Cardiac muscle cell (in vitro differentiated cells and primary cell): ENCODE measurements at regions not wholly inside any gene's neighbourhood (a gene's known extent, or its start where the extent isn't known, plus 50 kb on each side); places are given as distances from the start of the nearest gene placed in this dataset.

ENCODE experiments used
- DNase-seq, 2 donors: peaks; one replicate each; pipeline versions ENCODE4 v3.0.0 to v3.0.0-alpha.2; 2010 to 2017; ENCODE audit warnings: low read depth in 1 of 2, low spot score in 1 of 2
- H3K27ac ChIP-seq: fragments of 200-600 bp; sonication (generic); 2 replicates; pipeline ENCODE4 v1.5.1; 2016
- H3K27me3 ChIP-seq: fragments of 200-600 bp; sonication (generic); 2 replicates; pipeline ENCODE4 v1.6.0; 2016; ENCODE audit warnings: control low read depth
- H3K36me3 ChIP-seq: fragments of 200-600 bp; sonication (generic); 2 replicates; pipeline ENCODE4 v1.5.1; 2016; ENCODE audit warnings: control low read depth
- H3K4me1 ChIP-seq: fragments of 200-600 bp; sonication (generic); 2 replicates; pipeline ENCODE4 v1.8.1; 2017; ENCODE audit warnings: low read depth, mild to moderate bottlenecking, mixed run types
- H3K4me3 ChIP-seq: fragments of 200-600 bp; sonication (generic); 2 replicates; pipeline ENCODE4 v1.5.1; 2016; ENCODE audit warnings: mild to moderate bottlenecking
- H3K9me3 ChIP-seq: fragments of 200-600 bp; sonication (generic); 2 replicates; pipeline ENCODE4 v1.5.1; 2017; ENCODE audit warnings: low read depth, mild to moderate bottlenecking, control low read depth
- TF ChIP-seq, protein P1 (sequence below): IDR thresholded peaks from 2 replicates; pipeline ENCODE4 v1.5.1; 2012; ENCODE audit warnings: low read depth, mild to moderate bottlenecking, low read length

DNA sequence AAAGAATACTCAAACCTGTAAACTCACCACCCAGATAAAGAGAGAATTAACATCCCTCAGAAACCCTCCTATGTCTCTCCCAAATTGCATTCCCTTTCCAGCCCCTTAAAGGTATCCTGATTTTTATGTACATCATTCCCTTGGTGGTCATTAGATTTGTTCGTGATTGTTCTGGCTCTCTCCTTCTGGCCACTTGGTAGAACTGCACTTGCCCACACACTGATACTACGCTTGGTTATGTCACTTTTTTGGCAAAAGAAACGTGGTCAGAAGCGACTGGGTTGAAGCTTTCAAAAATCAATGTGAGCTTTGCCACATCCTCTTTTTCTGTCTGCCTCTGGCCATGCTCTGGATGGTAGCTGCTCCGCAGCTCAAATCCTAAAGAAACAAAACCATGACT is 76.3 kb downstream of the KRTAP19-8 start:
- no peak for DNase-seq
- H3K27ac ChIP-seq: no peak overlapping the region

GRCh38 chr21:30958741-30959140 is 77.4 kb upstream of the KRTAP11-1 start:
- no peak for DNase-seq
- Histone ChIP-seq H3K4me3 (no peak overlapping the region), H3K27me3 (no peaks in the 10 kb centered on the region), H3K27ac (no peak overlapping the region), H3K9me3 (no peaks in the 10 kb centered on the region), H3K36me3 (no peaks in the 10 kb centered on the region), H3K4me1 (no peaks in the 10 kb centered on the region)
- TF ChIP-seq, protein P1, sequence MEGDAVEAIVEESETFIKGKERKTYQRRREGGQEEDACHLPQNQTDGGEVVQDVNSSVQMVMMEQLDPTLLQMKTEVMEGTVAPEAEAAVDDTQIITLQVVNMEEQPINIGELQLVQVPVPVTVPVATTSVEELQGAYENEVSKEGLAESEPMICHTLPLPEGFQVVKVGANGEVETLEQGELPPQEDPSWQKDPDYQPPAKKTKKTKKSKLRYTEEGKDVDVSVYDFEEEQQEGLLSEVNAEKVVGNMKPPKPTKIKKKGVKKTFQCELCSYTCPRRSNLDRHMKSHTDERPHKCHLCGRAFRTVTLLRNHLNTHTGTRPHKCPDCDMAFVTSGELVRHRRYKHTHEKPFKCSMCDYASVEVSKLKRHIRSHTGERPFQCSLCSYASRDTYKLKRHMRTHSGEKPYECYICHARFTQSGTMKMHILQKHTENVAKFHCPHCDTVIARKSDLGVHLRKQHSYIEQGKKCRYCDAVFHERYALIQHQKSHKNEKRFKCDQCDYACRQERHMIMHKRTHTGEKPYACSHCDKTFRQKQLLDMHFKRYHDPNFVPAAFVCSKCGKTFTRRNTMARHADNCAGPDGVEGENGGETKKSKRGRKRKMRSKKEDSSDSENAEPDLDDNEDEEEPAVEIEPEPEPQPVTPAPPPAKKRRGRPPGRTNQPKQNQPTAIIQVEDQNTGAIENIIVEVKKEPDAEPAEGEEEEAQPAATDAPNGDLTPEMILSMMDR: no peak

More for the DNA sequence above, 76.3 kb downstream of the KRTAP19-8 start:
- TF ChIP-seq, protein P1: no peak
- H3K27me3 ChIP-seq: no peaks in the 10 kb centered on the region
- H3K4me3 ChIP-seq: no peak overlapping the region
- H3K9me3 ChIP-seq: no peaks in the 10 kb centered on the region
- no peaks in the 10 kb centered on the region for H3K4me1 ChIP-seq
- no peaks in the 10 kb centered on the region for H3K36me3 ChIP-seq

DNA sequence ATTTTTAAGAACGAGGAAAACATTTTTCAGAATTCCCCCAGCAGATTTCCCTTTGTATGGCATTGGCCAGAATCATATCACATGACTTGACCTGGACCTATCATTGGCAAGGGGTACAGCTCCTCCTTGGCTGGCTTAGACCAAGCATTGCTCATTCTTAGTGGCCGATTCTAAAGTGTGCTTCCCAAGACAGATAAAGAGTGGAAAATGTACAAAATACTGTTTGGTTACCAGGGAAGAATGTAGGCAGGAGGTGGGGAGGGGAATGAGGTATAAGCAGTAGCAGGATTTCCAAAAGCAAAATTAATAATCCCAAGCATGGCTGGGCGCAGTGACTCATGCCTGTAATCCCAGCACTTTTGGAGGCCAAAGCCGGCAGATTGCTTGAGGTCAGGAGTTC is 75.6 kb upstream of the KRTAP11-1 start:
- Histone ChIP-seq H3K4me3 (no peak overlapping the region), H3K36me3 (no peaks in the 10 kb centered on the region), H3K9me3 (no peaks in the 10 kb centered on the region), H3K27me3 (no peaks in the 10 kb centered on the region), H3K4me1 (no peaks in the 10 kb centered on the region), H3K27ac (no peak overlapping the region)
- DNase-seq: no peak
- TF ChIP-seq, protein P1: no peak

- Histone ChIP-seq H3K36me3 (no peaks in the 10 kb centered on the region), H3K4me3 (no peak overlapping the region), H3K4me1 (no peaks in the 10 kb centered on the region), H3K27me3 (no peaks in the 10 kb centered on the region), H3K9me3 (no peaks in the 10 kb centered on the region), H3K27ac (no peak overlapping the region)
- TF ChIP-seq, protein P1: no peak
- no peak for DNase-seq
Measured at GRCh38 chr21:30953605-30954004, 72.2 kb upstream of the KRTAP11-1 start.

DNA sequence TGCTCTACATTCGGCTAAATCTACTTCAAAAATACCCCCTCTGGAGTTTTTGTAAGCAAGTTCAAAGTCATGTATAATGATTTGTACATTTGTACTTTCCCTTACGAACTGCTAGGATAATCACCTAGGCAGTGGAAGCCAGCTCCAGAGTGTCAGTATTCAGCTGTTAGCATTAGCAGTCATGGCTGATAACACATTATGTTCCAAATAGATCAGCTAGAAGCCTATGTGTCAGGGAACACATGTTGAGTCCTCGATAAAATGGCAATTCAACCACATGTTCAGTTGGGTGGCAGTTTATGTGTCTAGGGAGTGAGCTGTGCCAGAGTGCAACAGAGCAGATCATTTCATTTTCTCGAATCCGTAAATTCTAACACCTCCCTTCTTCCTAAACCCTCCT is 65.8 kb upstream of the KRTAP11-1 start:
- no peaks in the 10 kb centered on the region for H3K27me3 ChIP-seq
- H3K4me3 ChIP-seq: no peak overlapping the region
- H3K9me3 ChIP-seq: no peaks in the 10 kb centered on the region
- H3K36me3 ChIP-seq: no peaks in the 10 kb centered on the region
- H3K27ac ChIP-seq: no peak overlapping the region
- no peaks in the 10 kb centered on the region for H3K4me1 ChIP-seq
- TF ChIP-seq, protein P1: no peak
- no peak for DNase-seq

- no peak overlapping the region for H3K4me3 ChIP-seq
- TF ChIP-seq, protein P1: no peak
- no peaks in the 10 kb centered on the region for H3K36me3 ChIP-seq
- no peak overlapping the region for H3K27ac ChIP-seq
- H3K27me3 ChIP-seq: no peaks in the 10 kb centered on the region
- no peak for DNase-seq
- no peaks in the 10 kb centered on the region for H3K4me1 ChIP-seq
- H3K9me3 ChIP-seq: no peaks in the 10 kb centered on the region
Measured at GRCh38 chr21:30943920-30944319, 62.5 kb upstream of the KRTAP11-1 start.
